Stimulated activated CD4-positive, alpha-beta T cell treated with anti-CD3 and anti-CD28 coated beads, Interleukin-4, amount 100 ng/mL, for 48 hours (primary cell): ENCODE measurements at regions not wholly inside any gene's neighbourhood (a gene's known extent, or its start where the extent isn't known, plus 50 kb on each side); places are given as distances from the start of the nearest gene placed in this dataset.

Experiments used
- DNase-seq, 2 donors: peaks; one replicate each; pipeline ENCODE4 v3.0.0-alpha.2; 2020; ENCODE audit warnings: low read depth in 2 of 2

DNA sequence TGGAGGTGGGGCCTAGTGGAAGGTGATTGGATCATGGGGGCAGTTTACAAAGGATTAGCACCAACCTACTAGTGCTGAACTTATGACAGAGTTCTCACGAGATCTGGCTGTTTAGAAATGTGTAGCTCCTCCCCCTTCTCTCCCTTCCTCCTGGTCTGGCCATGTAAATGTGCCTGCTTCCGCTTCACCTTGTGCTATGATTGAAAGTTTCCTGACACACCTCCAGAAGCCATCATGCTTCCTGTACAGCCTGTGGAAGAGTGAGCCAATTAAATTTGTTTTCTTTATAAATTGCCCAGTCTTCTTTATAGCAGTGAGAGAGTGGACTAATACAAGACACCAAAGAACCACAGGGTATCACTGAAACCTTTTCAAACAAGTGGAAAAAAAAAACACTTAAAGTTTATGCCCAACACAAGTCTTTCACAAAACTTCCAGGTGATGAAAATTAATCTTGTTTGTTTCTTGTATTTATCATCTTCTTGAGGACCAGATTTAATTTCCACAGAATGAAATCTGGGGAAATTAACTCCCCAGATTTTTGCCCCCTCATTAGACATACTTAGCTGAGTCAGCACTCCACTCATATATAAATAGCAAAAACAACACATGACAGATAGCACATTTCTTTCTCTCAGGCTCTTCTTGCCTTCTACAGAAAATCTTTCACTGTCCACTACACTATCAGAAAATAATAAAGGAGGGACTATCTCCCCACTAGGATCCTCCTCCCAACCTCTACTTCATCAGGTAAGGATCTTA lies 847.2 kb downstream of the TUSC7 start:
- no peak for DNase-seq

DNA sequence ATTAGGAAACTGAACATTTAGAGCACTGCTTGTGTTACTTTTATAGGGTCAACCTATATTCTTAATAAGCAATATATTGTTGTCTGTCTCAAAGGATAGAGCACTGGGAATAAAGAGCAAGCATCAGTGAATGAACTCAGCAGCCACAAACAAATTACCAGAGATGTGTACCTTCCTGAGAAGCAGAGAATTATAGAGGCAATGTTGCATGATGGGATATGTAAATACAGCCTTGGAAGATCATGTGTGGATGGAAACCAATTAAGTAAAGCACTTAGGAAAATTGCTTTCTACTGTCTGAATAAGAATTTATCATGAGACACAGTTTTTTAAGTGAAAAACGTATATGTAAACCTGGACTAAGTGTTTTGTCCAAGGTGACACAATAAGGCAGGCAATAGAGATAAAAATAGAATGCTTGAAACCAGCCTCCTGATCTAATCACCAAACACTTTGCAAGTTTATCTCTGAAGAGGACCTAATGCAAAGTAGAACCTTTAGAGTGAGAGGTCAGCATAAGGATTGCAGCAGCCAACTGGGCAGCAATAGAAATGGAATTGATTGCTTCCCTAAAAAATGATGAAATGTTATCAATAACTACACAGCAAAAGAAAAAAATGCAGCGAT lies 848.0 kb downstream of the TUSC7 start:
- no peak for DNase-seq

- DNase-seq, result no peak
Observed at GRCh38 chr3:117558681-117559080, 849.1 kb downstream of the TUSC7 start.

DNA sequence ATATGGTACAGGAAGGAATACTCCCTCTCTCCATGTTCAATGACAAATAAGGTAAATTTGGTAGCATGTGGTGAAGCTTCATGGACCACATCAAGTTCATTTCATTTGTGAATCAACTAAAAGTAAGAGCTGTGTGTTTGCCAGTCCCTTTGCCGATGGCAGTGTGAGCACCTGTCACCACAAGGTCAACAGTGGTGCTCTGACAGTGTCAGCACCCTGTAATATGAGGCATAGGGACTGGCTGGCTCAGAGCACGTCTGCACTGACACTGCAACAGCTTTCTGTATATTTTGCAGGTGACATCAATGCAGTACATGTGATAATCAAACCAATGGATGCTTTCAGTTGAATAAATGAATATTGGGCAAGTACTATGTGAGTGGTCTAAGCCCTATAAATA lies 852.4 kb downstream of the TUSC7 start:
- DNase-seq, result no peak

- DNase-seq, result no peak
Observed at GRCh38 chr3:117563063-117563462, 853.5 kb downstream of the TUSC7 start.

GRCh38 chr3:117565777-117566176 lies 856.2 kb downstream of the TUSC7 start:
- no peak for DNase-seq

DNA sequence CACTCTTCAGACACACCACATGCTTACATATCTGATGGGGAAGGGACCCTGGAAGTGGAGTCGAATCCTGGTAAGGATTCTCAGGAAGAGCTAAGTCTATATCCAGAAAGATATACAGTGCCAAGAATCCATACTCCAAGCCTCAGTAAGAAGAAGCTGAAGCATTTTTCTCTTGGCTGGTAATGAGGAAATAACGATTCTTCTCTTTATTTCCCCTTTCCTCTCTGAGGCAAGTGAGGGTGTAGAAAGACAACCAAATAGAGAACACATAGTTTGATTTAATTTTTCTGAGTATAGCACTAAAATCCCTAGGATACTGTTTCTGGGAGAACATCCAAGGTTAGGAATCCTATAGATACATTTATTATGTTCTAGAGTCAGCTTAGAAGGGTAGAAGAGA lies 857.3 kb downstream of the TUSC7 start:
- DNase-seq, result no peak

GRCh38 chr3:117567382-117567781 lies 857.8 kb downstream of the TUSC7 start:
- DNase-seq, result no peak

- no peak for DNase-seq
Observed at GRCh38 chr3:117567906-117568305, 858.3 kb downstream of the TUSC7 start.

DNA sequence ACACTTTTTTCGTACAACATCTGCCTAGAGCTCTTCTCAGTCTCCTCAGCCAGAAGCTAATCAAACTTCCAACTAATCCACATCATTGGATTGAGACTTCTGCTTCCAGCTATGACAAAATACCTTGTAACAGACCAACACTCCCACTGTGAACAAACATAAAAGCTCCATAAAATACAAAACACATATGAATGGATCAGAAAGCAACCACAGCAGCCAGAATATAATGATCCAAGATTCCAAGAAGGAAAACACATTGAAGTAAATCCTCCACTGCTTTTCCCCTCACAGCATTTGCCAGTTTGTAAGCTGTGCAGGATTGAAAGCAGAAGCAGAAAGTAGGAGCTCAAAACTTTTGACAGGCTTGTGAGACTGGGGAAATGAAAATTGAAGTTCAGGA lies 863.2 kb downstream of the TUSC7 start:
- no peak for DNase-seq

DNA sequence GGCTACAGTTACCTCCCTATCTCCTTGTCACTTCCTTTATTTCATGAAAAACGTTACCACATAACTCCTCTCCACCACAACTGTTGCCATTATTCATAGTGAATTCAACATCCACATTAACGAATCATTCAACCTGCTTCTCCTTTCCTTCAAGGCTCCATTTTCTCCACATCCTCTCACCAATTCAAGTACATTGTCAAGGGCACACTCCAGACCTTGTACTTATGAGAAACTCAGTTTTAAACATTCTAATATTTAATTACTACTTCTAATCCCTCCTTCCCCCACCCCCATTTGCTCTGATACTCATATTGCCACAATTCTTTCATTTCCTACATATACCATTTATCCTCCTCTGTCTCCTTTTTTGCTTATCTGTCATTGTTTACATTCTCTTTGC lies 871.2 kb downstream of the TUSC7 start:
- no peak for DNase-seq

DNA sequence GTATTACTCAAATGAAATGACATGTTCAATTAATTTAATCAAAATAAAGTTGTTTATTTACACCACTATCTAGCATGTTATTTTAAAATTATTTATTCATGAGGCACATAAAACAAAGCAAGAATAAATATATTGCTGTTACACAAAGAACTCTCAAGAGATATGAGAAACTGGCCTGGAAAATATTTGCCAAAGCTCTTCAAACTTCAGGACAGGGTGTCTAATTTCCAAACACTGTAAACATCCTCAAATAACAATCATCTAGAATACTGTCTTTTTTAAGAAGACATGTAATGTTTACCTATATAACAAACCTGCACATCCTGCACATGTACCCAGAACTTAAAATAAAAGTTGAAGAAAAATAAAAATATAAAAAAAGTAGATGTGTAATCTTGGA lies 876.6 kb downstream of the TUSC7 start:
- no peak for DNase-seq

GRCh38 chr3:117587416-117587815 lies 877.8 kb downstream of the TUSC7 start:
- DNase-seq, result no peak

DNA sequence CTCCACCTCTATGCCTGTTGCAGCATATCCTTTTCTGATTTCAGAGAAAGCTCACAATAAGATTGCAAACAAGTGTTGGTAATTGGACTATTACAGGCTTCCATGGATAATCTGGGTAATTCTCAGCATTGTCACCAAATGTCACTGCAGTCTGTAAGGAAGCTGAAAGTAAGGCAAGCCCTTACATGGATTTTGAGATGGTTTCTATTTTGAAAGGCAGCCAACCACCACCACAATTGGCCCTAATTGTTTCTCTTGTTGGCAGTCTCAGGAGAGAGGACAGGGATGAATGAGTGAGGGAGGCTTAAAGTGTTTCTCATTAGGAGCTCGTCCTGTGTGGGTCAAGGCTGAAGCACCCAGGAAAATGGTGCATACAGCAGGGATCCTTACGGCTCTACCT lies 879.9 kb downstream of the TUSC7 start:
- DNase-seq, result no peak

- DNase-seq, result no peak
Observed at GRCh38 chr3:117595615-117596014, 886.0 kb downstream of the TUSC7 start.

DNA sequence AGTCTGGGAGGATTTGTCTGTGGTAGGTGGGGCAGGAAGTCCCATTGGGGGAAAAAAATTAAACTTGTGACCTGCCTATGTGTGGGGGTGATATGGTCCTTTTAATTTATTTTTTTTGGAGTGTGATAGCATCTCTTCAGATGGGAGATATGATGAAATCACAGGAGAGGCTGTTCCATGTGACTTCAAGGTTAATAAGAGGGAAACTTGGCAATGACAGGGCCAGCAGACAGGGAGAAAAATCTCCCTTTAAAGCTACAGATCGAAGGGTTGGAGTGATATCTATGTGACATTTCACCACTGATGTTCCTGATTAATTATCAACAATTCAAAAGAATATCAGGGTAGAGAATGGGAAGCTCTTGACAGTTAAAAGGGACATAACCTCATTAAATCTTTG lies 886.9 kb downstream of the TUSC7 start:
- DNase-seq, result no peak

GRCh38 chr3:117597865-117598264 lies 888.3 kb downstream of the TUSC7 start:
- DNase-seq, result no peak

- no peak for DNase-seq
Observed at GRCh38 chr3:117600112-117600511, 890.5 kb downstream of the TUSC7 start.

DNA sequence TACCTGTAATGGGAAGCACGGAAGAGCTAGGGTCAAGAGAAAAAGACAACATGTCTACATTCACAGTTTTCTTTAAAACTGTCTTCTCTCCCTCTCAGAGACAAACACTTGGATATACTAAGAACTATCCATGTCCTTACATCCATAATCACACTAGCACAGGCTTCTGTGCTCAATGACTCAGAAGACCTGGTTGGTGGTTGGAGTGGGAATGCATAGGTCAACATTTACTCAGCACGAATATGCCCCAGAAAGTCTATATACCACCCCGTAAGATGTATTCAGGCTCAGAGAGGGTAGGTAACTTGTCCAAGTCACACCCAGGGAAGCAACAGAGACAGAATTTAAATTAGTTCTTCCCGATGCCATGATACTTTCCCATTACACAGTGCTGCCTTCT lies 891.1 kb downstream of the TUSC7 start:
- no peak for DNase-seq

GRCh38 chr3:117602058-117602644 lies 892.6 kb downstream of the TUSC7 start:
- DNase-seq, result no peak

GRCh38 chr3:117603097-117603496 lies 893.5 kb downstream of the TUSC7 start:
- DNase-seq, result no peak

DNA sequence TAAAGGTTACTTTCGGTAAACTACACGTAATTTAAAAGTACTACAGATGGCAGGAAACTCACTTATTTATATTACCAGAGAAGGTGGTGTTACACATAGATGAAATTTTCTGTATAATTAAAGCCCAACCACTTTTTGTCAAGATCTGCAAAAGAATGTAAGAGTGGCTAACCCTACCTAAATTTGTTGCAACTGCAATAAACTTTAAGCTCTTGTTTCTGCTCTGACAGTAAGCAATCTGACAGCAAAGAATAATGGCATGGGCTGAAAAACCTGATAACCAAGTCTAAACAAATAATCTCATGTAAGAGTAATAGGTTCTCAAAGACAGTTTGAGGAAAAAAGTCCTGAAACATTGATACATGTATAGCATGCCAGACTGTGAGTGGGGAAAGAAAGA lies 897.3 kb downstream of the TUSC7 start:
- no peak for DNase-seq

- no peak for DNase-seq
Observed at GRCh38 chr3:117609330-117609729, 899.8 kb downstream of the TUSC7 start.
